ENCODE measurements at regions not wholly inside any gene's neighbourhood (a gene's known extent, or its start where the extent isn't known, plus 50 kb on each side); places are given as distances from the start of the nearest gene placed in this dataset.

- H3K4me1 ChIP-seq (ENCODE audit: insufficient read depth): no peaks in the 10 kb centered on the region
Measured at GRCh38 chr7:25787336-25787735, 364.7 kb upstream of the NFE2L3 start.

GRCh38 chr7:25788371-25788770 lies 363.6 kb upstream of the NFE2L3 start:
- DNase-seq (ENCODE audit: extremely low spot score): no peak
- H3K27ac ChIP-seq (ENCODE audit: low read depth): no peak overlapping the region
- no peaks in the 10 kb centered on the region for H3K4me1 ChIP-seq (ENCODE audit: insufficient read depth)
- H3K4me3 ChIP-seq (ENCODE audit: low read depth, low read length): no peak overlapping the region
- H3K36me3 ChIP-seq (ENCODE audit: insufficient read depth): no peaks in the 10 kb centered on the region

More at GRCh38 chr7:25787336-25787735, 364.7 kb upstream of the NFE2L3 start:
- Histone ChIP-seq H3K4me3 (ENCODE audit: low read depth, low read length) (no peak overlapping the region), H3K36me3 (ENCODE audit: insufficient read depth) (no peaks in the 10 kb centered on the region), H3K27ac (ENCODE audit: low read depth) (no peak overlapping the region)
- WGBS: 25% methylated on average over 1 of the region's 1 CpG
- DNase-seq (ENCODE audit: extremely low spot score): no peak

GRCh38 chr7:25788961-25789620 lies 362.9 kb upstream of the NFE2L3 start:
- H3K4me3 ChIP-seq (ENCODE audit: low read depth, low read length): no peak overlapping the region
- no peaks in the 10 kb centered on the region for H3K36me3 ChIP-seq (ENCODE audit: insufficient read depth)
- H3K4me1 ChIP-seq (ENCODE audit: insufficient read depth): no peaks in the 10 kb centered on the region
- 79% methylated on average over 3 of the region's 3 CpGs for WGBS
- peak overlapping the region; percentile 11 for H3K27ac ChIP-seq (ENCODE audit: low read depth)
- DNase-seq (ENCODE audit: extremely low spot score): no peak

- 72% methylated on average over 13 of the region's 13 CpGs for WGBS
- Histone ChIP-seq H3K4me3 (ENCODE audit: low read depth, low read length) (no peak overlapping the region), H3K27ac (ENCODE audit: low read depth) (peak overlapping the region; percentile 40), H3K4me1 (ENCODE audit: insufficient read depth) (no peaks in the 10 kb centered on the region), H3K36me3 (ENCODE audit: insufficient read depth) (no peaks in the 10 kb centered on the region)
- DNase-seq (ENCODE audit: extremely low spot score): no peak
Measured at GRCh38 chr7:25789701-25790640, 362.0 kb upstream of the NFE2L3 start.

- Histone ChIP-seq H3K4me3 (ENCODE audit: low read depth, low read length) (no peak overlapping the region), H3K4me1 (ENCODE audit: insufficient read depth) (no peaks in the 10 kb centered on the region), H3K27ac (ENCODE audit: low read depth) (no peak overlapping the region), H3K36me3 (ENCODE audit: insufficient read depth) (no peaks in the 10 kb centered on the region)
- 49% methylated on average over 4 of the region's 4 CpGs for WGBS
- DNase-seq (ENCODE audit: extremely low spot score): no peak
Measured at GRCh38 chr7:25790963-25791362, 361.0 kb upstream of the NFE2L3 start.

GRCh38 chr7:25792586-25792985 lies 359.4 kb upstream of the NFE2L3 start:
- 90% methylated on average over 8 of the region's 8 CpGs for WGBS
- H3K27ac ChIP-seq (ENCODE audit: low read depth): no peak overlapping the region
- no peak overlapping the region for H3K4me3 ChIP-seq (ENCODE audit: low read depth, low read length)
- no peaks in the 10 kb centered on the region for H3K36me3 ChIP-seq (ENCODE audit: insufficient read depth)
- no peaks in the 10 kb centered on the region for H3K4me1 ChIP-seq (ENCODE audit: insufficient read depth)
- no peak for DNase-seq (ENCODE audit: extremely low spot score)

GRCh38 chr7:25795824-25796235 lies 356.2 kb upstream of the NFE2L3 start:
- H3K4me3 ChIP-seq (ENCODE audit: low read depth, low read length): no peak overlapping the region
- H3K4me1 ChIP-seq (ENCODE audit: insufficient read depth): no peaks in the 10 kb centered on the region
- no peaks in the 10 kb centered on the region for H3K36me3 ChIP-seq (ENCODE audit: insufficient read depth)
- no peak overlapping the region for H3K27ac ChIP-seq (ENCODE audit: low read depth)
- no peak for DNase-seq (ENCODE audit: extremely low spot score)
- 59% methylated on average over 2 of the region's 2 CpGs for WGBS

- WGBS: 94% methylated on average over 1 of the region's 1 CpG
- no peak overlapping the region for H3K27ac ChIP-seq (ENCODE audit: low read depth)
- no peaks in the 10 kb centered on the region for H3K4me1 ChIP-seq (ENCODE audit: insufficient read depth)
- no peak for DNase-seq (ENCODE audit: extremely low spot score)
- H3K36me3 ChIP-seq (ENCODE audit: insufficient read depth): no peaks in the 10 kb centered on the region
- no peak overlapping the region for H3K4me3 ChIP-seq (ENCODE audit: low read depth, low read length)
Measured at GRCh38 chr7:25798344-25798743, 353.7 kb upstream of the NFE2L3 start.

- no peak for DNase-seq (ENCODE audit: extremely low spot score)
- no peaks in the 10 kb centered on the region for H3K36me3 ChIP-seq (ENCODE audit: insufficient read depth)
- H3K4me1 ChIP-seq (ENCODE audit: insufficient read depth): no peaks in the 10 kb centered on the region
- H3K27ac ChIP-seq (ENCODE audit: low read depth): no peak overlapping the region
- H3K4me3 ChIP-seq (ENCODE audit: low read depth, low read length): no peak overlapping the region
- WGBS: 94% methylated on average over 3 of the region's 3 CpGs
Measured at GRCh38 chr7:25801214-25801613, 350.8 kb upstream of the NFE2L3 start.

GRCh38 chr7:25802057-25802456 lies 349.9 kb upstream of the NFE2L3 start:
- no peaks in the 10 kb centered on the region for H3K36me3 ChIP-seq (ENCODE audit: insufficient read depth)
- WGBS: 78% methylated on average over 3 of the region's 3 CpGs
- no peak overlapping the region for H3K4me3 ChIP-seq (ENCODE audit: low read depth, low read length)
- DNase-seq (ENCODE audit: extremely low spot score): no peak
- H3K27ac ChIP-seq (ENCODE audit: low read depth): no peak overlapping the region
- no peaks in the 10 kb centered on the region for H3K4me1 ChIP-seq (ENCODE audit: insufficient read depth)

GRCh38 chr7:25802473-25802872 lies 349.5 kb upstream of the NFE2L3 start:
- no peaks in the 10 kb centered on the region for H3K4me1 ChIP-seq (ENCODE audit: insufficient read depth)
- no peak overlapping the region for H3K4me3 ChIP-seq (ENCODE audit: low read depth, low read length)
- no peaks in the 10 kb centered on the region for H3K36me3 ChIP-seq (ENCODE audit: insufficient read depth)
- no peak for DNase-seq (ENCODE audit: extremely low spot score)
- H3K27ac ChIP-seq (ENCODE audit: low read depth): no peak overlapping the region

- DNase-seq (ENCODE audit: extremely low spot score): no peak
- Histone ChIP-seq H3K4me3 (ENCODE audit: low read depth, low read length) (no peak overlapping the region), H3K36me3 (ENCODE audit: insufficient read depth) (peaks cover 2% of the 10 kb centered on the region), H3K27ac (ENCODE audit: low read depth) (no peak overlapping the region), H3K4me1 (ENCODE audit: insufficient read depth) (no peaks in the 10 kb centered on the region)
- WGBS: 85% methylated on average over 11 of the region's 11 CpGs
Measured at GRCh38 chr7:25803117-25803887, 348.7 kb upstream of the NFE2L3 start.

GRCh38 chr7:25804154-25804553 lies 347.8 kb upstream of the NFE2L3 start:
- DNase-seq (ENCODE audit: extremely low spot score): no peak
- Histone ChIP-seq H3K4me1 (ENCODE audit: insufficient read depth) (no peaks in the 10 kb centered on the region), H3K4me3 (ENCODE audit: low read depth, low read length) (no peak overlapping the region), H3K27ac (ENCODE audit: low read depth) (no peak overlapping the region), H3K36me3 (ENCODE audit: insufficient read depth) (peaks cover 2% of the 10 kb centered on the region)
- whole genome bisulfite sequencing: 86% methylated on average over 4 of the region's 4 CpGs

Data from urinary bladder (tissue), 3 donors.